Erythroblast (primary cell): ENCODE measurements at regions not wholly inside any gene's neighbourhood (a gene's known extent, or its start where the extent isn't known, plus 50 kb on each side); places are given as distances from the start of the nearest gene placed in this dataset.

Source experiments
- GATA1 ChIP-seq: IDR thresholded peaks from 2 replicates; pipeline ENCODE4 v1.6.1; 2011; ENCODE audit warnings: low read depth, mild to moderate bottlenecking, control low read depth, low read length, moderate library complexity
- POLR2A ChIP-seq: IDR thresholded peaks from 2 replicates; pipeline ENCODE4 v1.6.1; 2011; ENCODE audit warnings: mild to moderate bottlenecking, low read length

DNA sequence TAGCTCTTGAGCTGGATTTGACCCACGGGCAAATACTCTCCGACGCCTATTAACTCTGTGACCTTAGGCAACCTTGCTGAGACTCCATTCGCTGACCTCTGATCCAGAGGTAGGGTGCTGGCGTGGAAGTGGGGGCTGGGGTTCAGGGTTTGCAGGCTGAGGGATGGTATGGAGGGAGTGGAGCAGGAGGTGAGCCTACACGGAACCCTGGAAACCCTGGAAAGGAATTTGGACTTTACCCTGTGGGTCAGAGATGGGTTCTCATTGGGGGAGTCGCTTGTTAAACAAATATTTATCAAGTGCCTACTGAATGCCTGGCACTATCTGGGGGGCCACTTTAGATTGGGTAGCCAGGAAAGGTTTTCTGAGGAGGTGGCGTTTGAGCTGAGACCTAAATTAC is 58.2 kb upstream of the FZD7 start:
- TF ChIP-seq POLR2A (no peak), GATA1 (no peak)
